Left ventricle myocardium inferior (tissue), 1 donor: ENCODE measurements at regions not wholly inside any gene's neighbourhood (a gene's known extent, or its start where the extent isn't known, plus 50 kb on each side); places are given as distances from the start of the nearest gene placed in this dataset.

Source experiments
- DNase-seq: peaks from one replicate; pipeline ENCODE4 v3.0.0-alpha.2; 2020
- H3K27ac ChIP-seq: fragments of 200-600 bp; replicated peaks from 2 replicates; pipeline ENCODE4 v1.8.0; 2021
- H3K27me3 ChIP-seq: fragments of 200-600 bp; 2 replicates; pipeline ENCODE4 v1.8.0; 2021; ENCODE audit warnings: low read depth
- H3K36me3 ChIP-seq: fragments of 200-600 bp; 2 replicates; pipeline ENCODE4 v1.8.0; 2021
- H3K4me1 ChIP-seq: fragments of 200-600 bp; 2 replicates; pipeline ENCODE4 v1.8.0; 2021
- H3K4me3 ChIP-seq: fragments of 200-600 bp; 2 replicates; pipeline ENCODE4 v1.8.0; 2021; ENCODE audit warnings: mild to moderate bottlenecking, moderate library complexity
- H3K9me3 ChIP-seq: fragments of 200-600 bp; replicated peaks from 2 replicates; pipeline ENCODE4 v1.8.0; 2021
- CTCF ChIP-seq: fragments of 200-600 bp; IDR thresholded peaks from 2 replicates; pipeline ENCODE4 v1.8.0; 2021; ENCODE audit warnings: antibody characterized with exemption, mild to moderate bottlenecking, borderline replicate concordance
- intact Hi-C: fragments of 100-400 bp; cut with micrococcal nuclease; formaldehyde crosslinking; loops from one replicate; pipeline ENCODE4 v1.11.0; 2022
- donor health status: DM: no; HTN: yes; CAD: no; lungs with severe emphysema.

- Histone ChIP-seq H3K4me1 (no peaks in the 10 kb centered on the region), H3K27ac (no peak overlapping the region), H3K9me3 (no peaks in the 10 kb centered on the region), H3K4me3 (no peak overlapping the region), H3K36me3 (no peaks in the 10 kb centered on the region), H3K27me3 (no peaks in the 10 kb centered on the region)
- intact Hi-C loops = no loop called here
- no peak for TF ChIP-seq CTCF
- DNase-seq = no peak
Observed at GRCh38 chr3:59430341-59430740, 380.5 kb upstream of the CFAP20DC start.

- TF ChIP-seq CTCF = no peak
- no peak overlapping the region for H3K4me3 ChIP-seq
- H3K9me3 ChIP-seq = no peaks in the 10 kb centered on the region
- intact Hi-C loops = no loop called here
- H3K27ac ChIP-seq = no peak overlapping the region
- no peaks in the 10 kb centered on the region for H3K36me3 ChIP-seq
- H3K4me1 ChIP-seq = peaks cover 6% of the 10 kb centered on the region
- DNase-seq = no peak
- no peaks in the 10 kb centered on the region for H3K27me3 ChIP-seq
Observed at GRCh38 chr3:59429198-59429597, 379.4 kb upstream of the CFAP20DC start.

- DNase-seq = no peak
- Histone ChIP-seq H3K4me1 (peaks cover 6% of the 10 kb centered on the region), H3K27ac (no peak overlapping the region), H3K36me3 (no peaks in the 10 kb centered on the region), H3K9me3 (no peaks in the 10 kb centered on the region), H3K4me3 (no peak overlapping the region), H3K27me3 (no peaks in the 10 kb centered on the region)
- intact Hi-C loops = no loop called here
- no peak for TF ChIP-seq CTCF
Observed at GRCh38 chr3:59426821-59427565, 377.2 kb upstream of the CFAP20DC start.

GRCh38 chr3:59425942-59426341, 376.1 kb upstream of the CFAP20DC start:
- Histone ChIP-seq H3K4me1 (peaks cover 6% of the 10 kb centered on the region), H3K9me3 (no peaks in the 10 kb centered on the region), H3K27ac (no peak overlapping the region), H3K36me3 (no peaks in the 10 kb centered on the region), H3K4me3 (no peak overlapping the region), H3K27me3 (no peaks in the 10 kb centered on the region)
- no peak for TF ChIP-seq CTCF
- intact Hi-C loops = no loop called here
- no peak for DNase-seq

- intact Hi-C loops = no loop called here
- Histone ChIP-seq H3K27me3 (no peaks in the 10 kb centered on the region), H3K36me3 (no peaks in the 10 kb centered on the region), H3K4me1 (peaks cover 6% of the 10 kb centered on the region), H3K4me3 (no peak overlapping the region), H3K27ac (no peak overlapping the region), H3K9me3 (no peaks in the 10 kb centered on the region)
- TF ChIP-seq CTCF = no peak
- DNase-seq = no peak
Observed at GRCh38 chr3:59425371-59425770, 375.5 kb upstream of the CFAP20DC start.
